NCI-H1930 (cell line): ENCODE measurements at regions not wholly inside any gene's neighbourhood (a gene's known extent, or its start where the extent isn't known, plus 50 kb on each side); places are given as distances from the start of the nearest gene placed in this dataset.

Source experiments
- DNase-seq, 2 experiments: peaks; one replicate each; lab custom pipeline; 2025; lab: John Stamatoyannopoulos, UW

GRCh38 chr12:100675432-100675831, 101.9 kb downstream of the GAS2L3 start:
- DNase-seq, result no peak

GRCh38 chr12:100681074-100681473, 107.6 kb downstream of the GAS2L3 start:
- no peak for DNase-seq

- no peak for DNase-seq
Observed at GRCh38 chr12:100682178-100682577, 108.7 kb downstream of the GAS2L3 start.

GRCh38 chr12:100687686-100688085, 106.9 kb upstream of the ANO4 start:
- no peak for DNase-seq

GRCh38 chr12:100688451-100688864, 106.1 kb upstream of the ANO4 start:
- DNase-seq, result no peak

- no peak for DNase-seq
Observed at GRCh38 chr12:100692502-100692901, 102.1 kb upstream of the ANO4 start.

- no peak for DNase-seq
Observed at GRCh38 chr12:100698518-100698917, 96.1 kb upstream of the ANO4 start.

- DNase-seq, result no peak
Observed at GRCh38 chr12:100699209-100699608, 95.4 kb upstream of the ANO4 start.

GRCh38 chr12:100703337-100703736, 91.2 kb upstream of the ANO4 start:
- DNase-seq, result no peak

- DNase-seq, result no peak
Observed at GRCh38 chr12:100703868-100704267, 90.7 kb upstream of the ANO4 start.

GRCh38 chr12:100706033-100706432, 88.5 kb upstream of the ANO4 start:
- DNase-seq, result peak in 1 of 2 experiments; percentile 28

GRCh38 chr12:100708591-100708990, 86.0 kb upstream of the ANO4 start:
- no peak for DNase-seq

GRCh38 chr12:100715976-100716944, 78.3 kb upstream of the ANO4 start:
- DNase-seq, result no peak

GRCh38 chr12:100716945-100717732, 77.4 kb upstream of the ANO4 start:
- peak; percentile 35 to 58 for DNase-seq

GRCh38 chr12:100717733-100718067, 76.9 kb upstream of the ANO4 start:
- no peak for DNase-seq

GRCh38 chr12:100718187-100718586, 76.4 kb upstream of the ANO4 start:
- no peak for DNase-seq

- no peak for DNase-seq
Observed at GRCh38 chr12:100720016-100720654, 74.4 kb upstream of the ANO4 start.

- DNase-seq, result no peak
Observed at GRCh38 chr12:100721169-100721568, 73.4 kb upstream of the ANO4 start.

- DNase-seq, result no peak
Observed at GRCh38 chr12:100724071-100724470, 70.5 kb upstream of the ANO4 start.

- DNase-seq, result no peak
Observed at GRCh38 chr12:100733817-100734593, 60.6 kb upstream of the ANO4 start.

GRCh38 chr12:100737168-100737567, 57.4 kb upstream of the ANO4 start:
- no peak for DNase-seq

- DNase-seq, result no peak
Observed at GRCh38 chr12:100738086-100738485, 56.5 kb upstream of the ANO4 start.
